ENCODE measurements at regions not wholly inside any gene's neighbourhood (a gene's known extent, or its start where the extent isn't known, plus 50 kb on each side); places are given as distances from the start of the nearest gene placed in this dataset.

- peak; percentile 73 for DNase-seq (ENCODE audit: low read depth)
- H3K4me3 ChIP-seq (ENCODE audit: low read length) = no peak overlapping the region
- TF ChIP-seq CTCF (conservative IDR thresholded peaks at IDR 0.05; ENCODE audit: low read depth, low read length) = no peak
These were observed 630.5 kb upstream of the TMPRSS15 start for GRCh38 chr21:19034041-19034440.

GRCh38 chr21:19034560-19034959 is 631.0 kb upstream of the TMPRSS15 start:
- TF ChIP-seq CTCF (conservative IDR thresholded peaks at IDR 0.05; ENCODE audit: low read depth, low read length) = no peak
- H3K4me3 ChIP-seq (ENCODE audit: low read length) = no peak overlapping the region
- no peak for DNase-seq (ENCODE audit: low read depth)

GRCh38 chr21:19045876-19046275 is 642.3 kb upstream of the TMPRSS15 start:
- no peak for DNase-seq (ENCODE audit: low read depth)
- H3K4me3 ChIP-seq (ENCODE audit: low read length) = no peak overlapping the region
- TF ChIP-seq CTCF (conservative IDR thresholded peaks at IDR 0.05; ENCODE audit: low read depth, low read length) = no peak

- no peak for DNase-seq (ENCODE audit: low read depth)
- no peak for TF ChIP-seq CTCF (conservative IDR thresholded peaks at IDR 0.05; ENCODE audit: low read depth, low read length)
- H3K4me3 ChIP-seq (ENCODE audit: low read length) = no peak overlapping the region
These were observed 644.6 kb upstream of the TMPRSS15 start for GRCh38 chr21:19048098-19048672.

- TF ChIP-seq CTCF (conservative IDR thresholded peaks at IDR 0.05; ENCODE audit: low read depth, low read length) = no peak
- no peak overlapping the region for H3K4me3 ChIP-seq (ENCODE audit: low read length)
- no peak for DNase-seq (ENCODE audit: low read depth)
These were observed 646.0 kb upstream of the TMPRSS15 start for GRCh38 chr21:19049567-19049966.

- TF ChIP-seq CTCF (conservative IDR thresholded peaks at IDR 0.05; ENCODE audit: low read depth, low read length) = no peak
- DNase-seq (ENCODE audit: low read depth) = no peak
- H3K4me3 ChIP-seq (ENCODE audit: low read length) = no peak overlapping the region
These were observed 661.6 kb upstream of the TMPRSS15 start for GRCh38 chr21:19065164-19065563.

GRCh38 chr21:19076031-19076430 is 672.4 kb upstream of the TMPRSS15 start:
- no peak for DNase-seq (ENCODE audit: low read depth)
- TF ChIP-seq CTCF (conservative IDR thresholded peaks at IDR 0.05; ENCODE audit: low read depth, low read length) = no peak

More at GRCh38 chr21:19076031-19076430, 672.4 kb upstream of the TMPRSS15 start:
- no peak overlapping the region for H3K4me3 ChIP-seq (ENCODE audit: low read length)
